Stimulated activated CD8-positive, alpha-beta memory T cell treated with anti-CD3 and anti-CD28 coated beads, Interleukin-4, amount 100 ng/mL, for 48 hours (primary cell): ENCODE measurements at regions not wholly inside any gene's neighbourhood (a gene's known extent, or its start where the extent isn't known, plus 50 kb on each side); places are given as distances from the start of the nearest gene placed in this dataset.

ENCODE experiments used
- DNase-seq: peaks from one replicate; pipeline ENCODE4 v3.0.0-alpha.2; 2020

DNA sequence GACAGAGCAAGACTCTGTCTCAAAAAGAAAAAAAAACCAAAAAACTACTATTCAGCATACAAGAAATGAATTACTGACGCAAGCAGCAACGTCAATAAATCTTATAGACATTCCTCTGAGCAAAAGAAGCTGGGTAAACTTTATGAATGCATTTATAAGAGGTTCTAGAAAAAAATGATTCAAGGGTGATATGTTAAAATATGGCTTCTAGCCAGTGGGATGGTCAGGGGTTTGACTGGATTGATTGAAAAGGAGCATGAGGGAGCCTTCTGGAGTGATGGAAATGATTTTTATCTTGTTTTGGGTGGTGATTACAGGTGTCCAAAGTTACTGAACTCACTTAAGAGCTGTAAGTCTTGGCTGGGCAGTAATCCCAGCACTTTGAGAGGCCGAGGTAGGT is 64.9 kb upstream of the SALL4 start:
- DNase-seq, result no peak

DNA sequence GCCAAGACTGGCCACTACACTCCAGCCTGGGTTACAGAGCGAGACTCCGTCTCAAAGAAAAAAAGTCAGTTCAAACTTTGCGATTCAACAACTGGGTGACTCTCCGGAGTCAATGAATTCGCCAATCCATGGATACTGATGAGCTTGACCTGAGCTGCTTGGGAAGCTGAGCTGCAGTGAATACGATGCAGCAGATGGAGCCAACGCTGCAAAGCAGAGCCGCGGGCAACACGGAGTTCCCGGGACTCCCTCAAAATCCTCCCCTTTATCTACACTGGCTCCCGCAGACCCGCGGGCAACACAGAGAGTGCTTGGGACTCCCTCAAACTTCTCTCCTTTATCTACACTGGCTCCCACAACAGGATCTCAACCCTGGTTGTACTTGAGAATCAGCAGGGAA is 62.6 kb upstream of the SALL4 start:
- DNase-seq, result no peak

DNA sequence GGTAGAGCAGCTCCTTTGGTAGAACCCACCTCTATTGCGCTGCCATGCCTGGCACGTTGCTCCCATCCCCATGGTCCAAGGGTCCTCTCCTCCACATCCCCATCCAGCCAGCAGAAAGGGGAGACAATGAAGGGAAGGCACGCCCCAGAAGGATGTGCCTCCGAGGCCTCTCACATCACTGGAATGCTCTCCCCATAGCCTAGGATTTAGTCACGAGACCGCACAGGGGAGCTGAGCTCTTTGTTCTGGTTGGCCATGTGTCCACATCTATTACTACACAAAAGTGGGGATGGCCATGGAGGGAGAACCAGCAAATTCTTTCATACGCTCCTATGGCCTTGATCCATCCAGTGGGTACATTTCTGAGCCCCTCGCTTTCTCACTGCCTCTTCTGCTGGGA is 60.5 kb upstream of the SALL4 start:
- no peak for DNase-seq

DNA sequence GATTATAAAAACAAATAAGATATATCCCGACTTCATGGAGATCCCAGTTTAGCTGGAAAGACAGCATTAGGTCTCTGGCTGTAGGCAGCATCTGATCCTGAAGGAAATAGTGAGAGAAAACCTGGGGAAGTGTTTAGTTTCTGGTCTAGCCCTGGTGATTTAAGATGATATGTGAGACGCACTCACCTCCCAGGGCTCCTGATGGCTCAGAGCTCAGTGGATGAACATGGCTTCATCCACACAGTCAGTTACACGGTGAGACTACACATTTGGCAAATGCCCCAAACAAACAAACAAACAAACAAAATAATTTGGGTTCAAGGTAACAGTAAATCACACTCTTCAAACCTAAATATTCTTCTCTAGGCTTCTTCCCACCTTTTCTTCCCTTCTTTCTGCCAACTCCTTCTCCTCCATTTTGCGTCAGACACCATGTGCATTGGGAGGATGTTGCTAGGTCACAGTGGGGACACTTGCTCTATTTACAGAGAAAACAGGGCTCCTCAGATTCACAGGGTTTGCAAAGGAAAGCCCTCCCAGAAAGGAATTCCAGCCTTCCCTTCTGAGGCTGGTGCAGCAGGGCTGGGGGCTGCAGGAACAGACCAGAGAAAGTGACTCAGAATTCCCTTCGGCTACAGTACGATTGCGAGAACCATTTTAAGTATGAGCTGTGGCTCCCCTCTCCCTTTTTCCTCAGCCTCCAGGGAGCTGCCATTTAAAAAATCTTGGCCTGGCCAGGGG is 59.6 kb upstream of the SALL4 start:
- no peak for DNase-seq

DNA sequence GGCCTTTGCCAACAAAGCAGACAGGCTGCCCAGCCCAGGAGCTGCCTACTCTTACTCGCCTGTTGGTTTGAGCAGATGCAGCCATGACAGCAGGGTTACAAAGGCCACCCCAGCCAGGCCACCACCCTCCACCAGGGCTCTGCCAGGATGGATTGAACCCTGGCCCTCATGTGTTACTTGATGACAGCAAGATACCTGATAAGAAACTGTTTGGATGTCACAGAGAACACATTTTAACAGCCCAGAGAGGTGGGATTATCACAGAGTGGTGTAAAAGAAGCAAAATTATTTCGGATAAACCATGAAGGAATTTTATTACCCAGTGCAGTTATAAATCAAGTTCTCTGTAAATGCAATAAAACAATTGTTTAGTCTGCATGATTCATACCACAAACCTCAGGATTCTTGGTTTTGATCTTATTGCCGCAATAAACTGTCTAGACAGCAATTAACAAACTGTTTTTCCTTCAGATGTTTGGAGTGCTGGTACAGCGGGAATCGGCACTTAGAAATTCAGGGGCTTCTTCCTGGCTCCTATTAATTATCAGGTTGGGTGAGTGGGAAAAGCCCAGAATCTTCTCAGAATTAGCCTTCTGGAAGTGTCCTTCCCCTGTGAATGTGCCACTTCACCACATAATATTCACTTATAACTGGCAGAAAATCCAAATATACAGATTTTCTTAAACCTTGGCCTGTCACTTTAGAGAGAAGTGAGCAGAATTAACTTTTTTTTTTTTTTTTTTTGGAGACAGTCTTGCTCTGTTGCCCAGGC is 58.0 kb upstream of the SALL4 start:
- DNase-seq, result no peak

DNA sequence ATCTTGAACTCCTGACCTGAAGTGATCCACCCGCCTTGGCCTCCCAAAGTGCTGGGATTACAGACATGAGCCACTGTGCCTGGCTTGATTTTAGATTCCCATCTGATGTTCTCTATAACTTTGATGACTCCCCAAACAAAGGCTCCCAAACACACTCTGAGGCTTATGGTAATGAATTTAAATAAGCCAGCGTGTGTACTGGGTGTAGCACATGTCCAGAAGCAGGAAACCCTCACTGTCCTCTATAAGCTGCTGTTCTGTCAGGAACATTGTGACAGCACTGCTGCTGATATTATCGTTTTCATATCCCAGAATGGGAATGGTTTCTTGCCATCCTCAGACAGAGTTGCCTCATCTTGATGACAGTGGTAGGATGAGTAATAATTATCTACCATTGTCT is 54.1 kb upstream of the SALL4 start:
- no peak for DNase-seq

DNA sequence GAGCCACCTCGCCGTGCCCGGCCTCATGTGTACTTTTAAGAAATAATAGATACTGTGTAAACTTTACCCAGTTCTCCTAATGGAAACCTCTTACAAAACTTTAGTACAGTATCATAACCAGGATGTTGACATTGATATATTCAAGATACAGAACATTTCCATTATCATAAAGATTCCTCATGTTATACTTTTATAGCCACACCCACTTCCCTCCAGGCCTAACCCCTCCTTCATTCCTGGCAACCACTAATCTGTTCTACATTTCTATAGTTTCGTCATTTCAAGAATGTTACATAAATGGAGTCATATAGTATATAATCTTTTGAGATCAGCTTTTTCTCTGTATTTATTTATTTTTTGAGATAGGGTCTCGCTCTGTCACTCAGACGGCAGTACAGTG is 52.6 kb upstream of the SALL4 start:
- no peak for DNase-seq
